NCI-H524 (cell line): ENCODE measurements at regions not wholly inside any gene's neighbourhood (a gene's known extent, or its start where the extent isn't known, plus 50 kb on each side); places are given as distances from the start of the nearest gene placed in this dataset.

Experiments
- DNase-seq, 2 experiments: peaks; one replicate each; lab custom pipeline; 2025; lab: John Stamatoyannopoulos, UW

DNA sequence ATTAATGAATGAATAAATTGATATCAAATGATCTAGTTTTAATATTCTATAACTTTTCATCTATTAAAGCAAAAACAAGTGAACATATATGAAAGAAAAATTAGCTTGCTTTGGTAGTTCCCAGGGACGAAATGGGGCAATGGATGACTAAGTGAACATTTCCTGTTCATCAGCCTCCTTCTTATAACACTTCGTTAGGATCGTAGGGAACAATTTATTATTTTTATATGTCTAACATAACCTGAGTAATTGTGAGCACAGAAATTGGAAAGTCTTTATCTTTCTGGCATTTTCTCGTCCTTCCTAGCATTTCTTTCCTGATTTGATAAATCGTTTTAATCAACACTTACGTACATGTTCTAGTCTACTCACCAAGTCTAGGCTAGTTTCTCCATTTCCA, 59.1 kb upstream of the PPP1R3C start:
- no peak for DNase-seq

DNA sequence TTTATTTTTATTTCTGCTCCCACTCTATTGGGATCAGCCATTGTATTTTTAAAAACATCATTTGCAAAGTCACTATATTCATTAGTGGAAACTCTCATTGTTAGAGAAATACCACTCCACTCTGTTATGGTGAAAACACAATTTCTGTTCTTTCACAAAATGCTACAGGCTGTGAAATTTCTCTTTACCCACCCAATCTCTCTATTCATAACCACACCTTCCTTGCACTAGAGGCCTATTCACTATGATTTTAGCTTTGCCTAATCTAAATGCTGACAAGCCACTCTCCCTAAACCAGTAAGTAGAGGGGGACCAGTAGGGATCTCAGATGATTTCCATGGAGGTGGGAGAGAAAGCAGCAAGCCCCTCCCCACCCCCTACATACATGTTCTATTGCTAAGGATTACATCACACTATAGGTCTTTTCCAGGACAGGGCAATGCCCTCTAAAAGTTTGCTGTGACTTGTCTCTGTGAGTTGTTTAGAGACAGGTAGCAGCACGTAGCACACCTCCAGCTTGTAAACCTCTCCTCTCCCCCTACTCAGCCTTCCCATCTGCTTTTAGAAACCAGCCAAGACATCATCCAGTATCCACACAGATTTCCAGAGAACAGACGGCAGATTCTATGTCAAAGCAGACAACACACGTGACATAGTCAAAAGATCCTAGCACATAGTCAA, 58.3 kb upstream of the PPP1R3C start:
- DNase-seq = no peak

DNA sequence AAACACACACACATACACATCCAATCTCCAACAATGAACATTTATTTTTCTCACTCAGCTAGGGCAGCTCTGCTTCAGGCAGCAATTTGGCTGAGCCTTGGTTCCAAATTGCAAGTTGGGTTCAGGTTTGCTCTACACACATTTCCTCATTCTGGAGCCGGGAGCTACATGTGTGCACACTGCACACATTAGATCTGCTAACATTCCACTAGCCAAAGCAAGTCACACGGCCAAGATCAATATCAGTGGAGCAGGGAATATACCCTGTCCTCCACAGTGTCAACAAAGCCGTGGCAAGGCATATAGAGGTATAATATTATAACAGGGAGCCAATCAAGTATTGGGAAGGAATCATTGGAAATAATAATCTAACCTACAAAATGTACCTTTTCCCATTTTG, 57.5 kb upstream of the PPP1R3C start:
- DNase-seq = no peak

DNA sequence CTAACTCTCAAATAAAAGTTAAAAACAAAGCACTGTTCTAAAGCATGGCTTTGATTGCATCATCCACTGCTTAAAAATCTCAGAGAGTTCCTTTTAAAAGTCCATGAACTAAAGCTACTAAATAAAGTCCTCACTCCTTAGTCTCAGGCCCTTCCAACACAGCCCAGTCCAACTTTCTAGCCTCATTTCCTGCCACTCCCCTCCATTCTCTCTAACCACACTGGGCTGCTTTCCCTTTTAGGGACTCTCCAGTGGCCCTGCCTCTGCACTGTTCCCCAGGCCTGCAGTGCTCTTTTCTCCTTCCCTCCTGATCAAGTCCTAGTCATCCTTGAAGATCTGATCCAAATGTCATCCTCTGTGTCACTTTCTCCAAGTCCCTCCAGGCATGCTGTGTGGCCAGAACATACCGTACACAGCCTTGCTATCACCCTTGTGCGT, 56.9 kb upstream of the PPP1R3C start:
- no peak for DNase-seq

DNA sequence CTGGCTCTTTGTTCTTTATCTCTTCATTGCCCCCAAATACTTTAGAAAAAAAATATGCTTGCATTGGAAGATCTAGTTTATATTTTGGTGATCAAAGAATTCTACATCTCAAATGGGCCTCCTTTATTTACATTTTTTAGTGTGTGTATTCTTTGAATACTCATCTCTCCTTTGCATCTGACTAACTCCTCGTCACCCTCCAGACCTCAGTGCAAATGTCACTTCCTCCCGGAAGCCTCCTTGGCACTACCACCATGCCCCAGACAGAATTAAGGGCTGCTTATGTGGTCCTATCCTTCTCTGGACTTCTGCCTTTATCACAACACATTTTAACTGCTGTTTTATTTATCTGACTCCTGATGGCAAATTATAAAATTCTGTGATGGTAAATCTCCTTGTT, 52.0 kb upstream of the PPP1R3C start:
- DNase-seq = no peak

DNA sequence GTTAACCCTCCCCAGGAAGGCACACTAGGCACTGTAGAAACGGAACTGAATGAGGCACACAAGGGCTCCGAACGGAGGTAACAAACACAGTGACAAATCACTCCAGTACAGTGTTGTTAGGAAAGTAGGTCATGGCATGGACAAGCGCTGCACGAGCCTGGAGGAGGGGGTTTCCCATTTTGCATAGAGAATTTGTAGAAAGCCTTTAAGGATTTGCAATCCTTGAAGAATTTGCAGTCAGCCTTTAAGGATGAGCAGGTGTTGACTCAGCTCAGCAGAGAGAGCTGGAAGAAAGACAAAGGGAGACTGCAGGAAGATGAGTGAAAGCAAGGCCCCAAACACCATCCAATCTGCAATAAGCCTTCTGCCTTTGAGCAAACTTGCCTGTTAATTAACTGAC, 51.1 kb upstream of the PPP1R3C start:
- no peak for DNase-seq

DNA sequence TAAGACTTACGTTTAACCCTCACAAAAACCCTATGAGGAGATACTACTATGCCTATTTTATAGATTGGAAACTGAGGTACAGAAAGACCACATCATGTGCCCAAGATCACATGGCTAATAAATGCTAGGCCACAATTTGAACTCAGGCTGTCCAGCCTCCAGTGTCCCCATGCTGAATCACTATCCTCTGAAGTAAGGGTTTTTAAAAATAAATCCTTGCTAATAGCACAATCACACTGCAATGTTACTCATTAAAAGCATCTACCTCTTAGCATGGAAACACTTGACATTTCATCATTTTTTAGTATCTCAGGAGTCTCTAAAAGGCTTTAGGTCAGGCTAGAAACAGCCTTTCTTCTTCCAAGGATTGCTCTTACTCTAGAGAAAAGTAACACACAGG, 50.0 kb upstream of the PPP1R3C start:
- no peak for DNase-seq
